Cardiac muscle cell (in vitro differentiated cells and primary cell): ENCODE measurements at regions not wholly inside any gene's neighbourhood (a gene's known extent, or its start where the extent isn't known, plus 50 kb on each side); places are given as distances from the start of the nearest gene placed in this dataset.

Experiments
- DNase-seq, 2 donors: peaks; one replicate each; pipeline versions ENCODE4 v3.0.0 to v3.0.0-alpha.2; 2010 to 2017; ENCODE audit warnings: low read depth in 1 of 2, low spot score in 1 of 2
- H3K27ac ChIP-seq: fragments of 200-600 bp; sonication (generic); 2 replicates; pipeline ENCODE4 v1.5.1; 2016
- H3K27me3 ChIP-seq: fragments of 200-600 bp; sonication (generic); 2 replicates; pipeline ENCODE4 v1.6.0; 2016; ENCODE audit warnings: control low read depth
- H3K36me3 ChIP-seq: fragments of 200-600 bp; sonication (generic); 2 replicates; pipeline ENCODE4 v1.5.1; 2016; ENCODE audit warnings: control low read depth
- H3K4me1 ChIP-seq: fragments of 200-600 bp; sonication (generic); 2 replicates; pipeline ENCODE4 v1.8.1; 2017; ENCODE audit warnings: low read depth, mild to moderate bottlenecking, mixed run types
- H3K4me3 ChIP-seq: fragments of 200-600 bp; sonication (generic); 2 replicates; pipeline ENCODE4 v1.5.1; 2016; ENCODE audit warnings: mild to moderate bottlenecking
- H3K9me3 ChIP-seq: fragments of 200-600 bp; sonication (generic); 2 replicates; pipeline ENCODE4 v1.5.1; 2017; ENCODE audit warnings: low read depth, mild to moderate bottlenecking, control low read depth
- CTCF ChIP-seq: IDR thresholded peaks from 2 replicates; pipeline ENCODE4 v1.5.1; 2012; ENCODE audit warnings: low read depth, mild to moderate bottlenecking, low read length

- DNase-seq, result no peak
- Histone ChIP-seq H3K9me3 (no peaks in the 10 kb centered on the region), H3K4me1 (no peaks in the 10 kb centered on the region), H3K27me3 (peaks cover 54% of the 10 kb centered on the region), H3K36me3 (no peaks in the 10 kb centered on the region), H3K27ac (no peak overlapping the region), H3K4me3 (no peak overlapping the region)
- TF ChIP-seq CTCF, result no peak
These were observed 424.5 kb downstream of the VRK1 start for GRCh38 chr14:97221572-97222285.

- Histone ChIP-seq H3K27me3 (peaks cover 33% of the 10 kb centered on the region), H3K9me3 (no peaks in the 10 kb centered on the region), H3K4me1 (no peaks in the 10 kb centered on the region), H3K4me3 (no peak overlapping the region), H3K36me3 (no peaks in the 10 kb centered on the region), H3K27ac (no peak overlapping the region)
- DNase-seq, result no peak
- no peak for TF ChIP-seq CTCF
These were observed 426.8 kb downstream of the VRK1 start for GRCh38 chr14:97224016-97224415.

- H3K9me3 ChIP-seq, result no peaks in the 10 kb centered on the region
These were observed 432.9 kb downstream of the VRK1 start for GRCh38 chr14:97230051-97230450.

GRCh38 chr14:97233319-97233985 is 436.3 kb downstream of the VRK1 start:
- H3K27me3 ChIP-seq, result no peaks in the 10 kb centered on the region
- H3K9me3 ChIP-seq, result no peaks in the 10 kb centered on the region
- no peaks in the 10 kb centered on the region for H3K36me3 ChIP-seq
- no peaks in the 10 kb centered on the region for H3K4me1 ChIP-seq
- DNase-seq, result no peak
- no peak overlapping the region for H3K27ac ChIP-seq
- H3K4me3 ChIP-seq, result no peak overlapping the region
- TF ChIP-seq CTCF, result no peak

More at GRCh38 chr14:97230051-97230450, 432.9 kb downstream of the VRK1 start:
- DNase-seq, result no peak
- Histone ChIP-seq H3K36me3 (no peaks in the 10 kb centered on the region), H3K4me1 (no peaks in the 10 kb centered on the region), H3K4me3 (no peak overlapping the region), H3K27ac (no peak overlapping the region), H3K27me3 (peaks cover 3% of the 10 kb centered on the region)
- TF ChIP-seq CTCF, result no peak

GRCh38 chr14:97246648-97247047 is 449.5 kb downstream of the VRK1 start:
- Histone ChIP-seq H3K36me3 (no peaks in the 10 kb centered on the region), H3K4me1 (no peaks in the 10 kb centered on the region), H3K27ac (no peak overlapping the region), H3K4me3 (no peak overlapping the region), H3K9me3 (no peaks in the 10 kb centered on the region), H3K27me3 (no peaks in the 10 kb centered on the region)
- no peak for DNase-seq
- no peak for TF ChIP-seq CTCF
